Nucleus accumbens (tissue), 56 donors: ENCODE measurements at regions not wholly inside any gene's neighbourhood (a gene's known extent, or its start where the extent isn't known, plus 50 kb on each side); places are given as distances from the start of the nearest gene placed in this dataset.

Source experiments
- DNase-seq, 56 donors: peaks; one replicate each; lab custom pipeline; 2025; lab: John Stamatoyannopoulos, UW

DNA sequence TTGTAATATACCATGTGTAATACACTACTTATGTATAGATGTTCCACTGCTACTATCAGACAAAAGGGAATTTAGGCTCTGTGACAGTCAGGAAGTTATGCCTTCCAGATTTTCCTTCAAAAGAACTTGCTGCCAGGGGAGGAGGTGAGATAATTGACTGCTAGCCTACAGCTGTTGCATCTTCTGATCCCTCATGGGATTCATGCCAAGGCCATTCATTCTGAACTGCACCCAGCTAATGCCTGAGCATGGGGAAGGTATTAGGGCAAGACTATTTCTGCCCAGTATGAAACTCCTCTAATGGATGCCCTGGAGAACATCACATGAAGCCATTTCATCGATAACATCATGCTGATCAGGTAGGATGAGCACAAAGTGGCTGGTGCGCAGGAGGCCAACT is 746.5 kb upstream of the ZNF608 start:
- DNase-seq, result no peak

GRCh38 chr5:125496393-125496792 is 750.0 kb upstream of the ZNF608 start:
- no peak for DNase-seq

DNA sequence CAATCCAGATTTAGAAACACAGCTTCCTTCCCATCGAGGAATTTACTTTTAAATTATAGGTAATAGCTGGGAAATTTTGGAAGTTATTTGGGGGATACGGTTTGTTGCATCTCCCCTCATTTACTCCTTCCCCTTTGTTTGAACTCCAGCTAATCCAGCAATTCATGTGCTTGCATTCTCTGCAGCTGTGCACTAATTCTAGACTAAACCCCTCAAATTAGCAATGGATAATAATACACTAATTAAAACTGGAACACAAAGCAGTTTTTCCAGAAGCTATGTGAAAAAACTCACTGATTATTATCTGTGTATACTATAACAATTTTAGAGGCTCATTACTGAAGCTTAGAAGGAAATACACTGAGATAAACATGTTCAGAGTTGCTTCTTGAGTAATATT is 751.2 kb upstream of the ZNF608 start:
- no peak for DNase-seq

DNA sequence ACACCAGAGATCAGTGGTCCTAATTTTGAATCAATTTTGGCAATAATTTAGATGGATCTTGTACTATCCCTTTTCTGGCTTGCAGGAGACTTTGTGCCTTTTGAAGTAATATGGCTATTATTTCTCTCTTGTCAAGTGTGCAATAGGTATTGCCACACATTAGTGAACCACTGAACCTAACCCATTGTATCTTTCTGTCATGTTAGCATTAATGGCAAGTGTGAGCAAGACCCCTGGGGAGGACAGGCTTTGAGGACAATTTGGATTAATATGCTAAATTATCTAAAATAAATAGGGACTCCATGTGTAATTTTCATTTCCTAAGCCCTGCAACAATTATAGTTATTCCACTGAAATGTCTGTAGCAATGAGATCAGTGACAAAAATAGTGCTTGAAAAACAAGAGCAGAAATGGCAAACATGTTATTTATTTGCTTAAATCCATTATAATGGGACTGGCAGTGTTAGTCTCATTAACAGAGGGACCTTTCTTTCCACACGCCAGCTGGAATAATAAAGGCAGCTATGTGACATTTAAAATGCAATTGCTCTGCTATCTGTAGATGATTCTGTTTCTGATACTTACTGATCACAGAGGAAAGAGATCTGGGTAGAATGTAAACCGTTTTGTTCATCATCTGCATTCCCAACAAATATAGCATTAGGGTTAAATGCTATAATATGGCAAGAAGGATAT is 753.3 kb upstream of the ZNF608 start:
- peak in 5 of 56 donors; percentile 0 to 50 (median 20) for DNase-seq

DNA sequence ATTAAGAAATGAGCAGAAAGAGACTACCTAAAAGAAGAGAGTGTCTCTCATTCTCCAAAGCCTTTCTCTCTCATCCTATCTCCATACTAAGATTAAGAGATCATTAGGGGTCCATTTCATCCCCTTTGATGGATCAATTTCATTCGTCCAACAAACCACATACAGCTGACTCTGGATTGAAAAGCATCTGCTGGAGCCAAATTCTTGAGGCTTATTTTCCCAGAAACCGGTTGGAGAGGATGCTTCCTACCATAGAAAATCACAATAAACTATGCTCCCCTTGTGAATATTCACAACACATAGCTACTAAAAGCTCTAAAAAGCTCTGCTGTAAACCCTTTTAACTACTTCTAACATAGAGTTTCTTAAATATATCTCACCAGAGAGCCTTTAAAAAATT is 755.0 kb upstream of the ZNF608 start:
- no peak for DNase-seq

DNA sequence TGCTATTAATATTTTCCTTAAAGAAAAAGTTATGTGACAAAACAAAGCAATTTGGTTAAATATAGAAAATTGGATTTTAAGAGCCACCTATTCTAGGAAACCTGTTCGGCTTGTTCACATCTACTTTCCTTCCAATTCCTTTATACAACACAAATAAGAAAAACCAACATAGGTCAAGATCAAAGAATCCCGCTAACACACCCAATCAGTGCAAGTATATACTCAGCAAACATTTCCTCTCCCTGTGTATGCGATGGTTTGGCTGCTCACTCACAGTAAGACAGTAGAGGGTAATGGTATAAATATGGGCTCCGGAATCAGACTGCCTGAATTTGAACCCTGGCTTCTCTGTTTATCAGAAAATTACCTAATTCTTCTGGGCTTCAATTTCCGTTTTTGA is 757.5 kb upstream of the ZNF608 start:
- DNase-seq, result no peak

- no peak for DNase-seq
Observed at GRCh38 chr5:125505115-125505514, 758.7 kb upstream of the ZNF608 start.

- DNase-seq, result no peak
Observed at GRCh38 chr5:125506124-125506523, 759.7 kb upstream of the ZNF608 start.

DNA sequence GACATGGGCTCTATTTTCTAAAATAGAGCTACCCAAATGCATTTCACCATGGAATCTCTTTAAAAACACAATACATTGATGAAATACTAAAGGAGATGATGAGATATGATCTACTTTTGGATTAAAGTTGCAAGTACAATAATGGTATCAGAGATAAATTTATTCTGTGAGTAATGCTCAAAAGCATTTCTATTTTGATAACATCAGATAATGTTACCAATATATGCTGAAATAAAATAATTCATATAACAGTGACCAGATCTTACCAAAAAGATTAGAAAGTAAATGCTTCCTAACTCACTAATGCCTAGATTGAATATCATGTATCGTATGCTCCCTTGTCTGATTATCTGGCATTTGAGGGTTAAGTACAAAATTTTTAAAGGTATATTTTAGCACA is 761.8 kb upstream of the ZNF608 start:
- DNase-seq, result no peak

GRCh38 chr5:125510651-125511050 is 764.2 kb upstream of the ZNF608 start:
- DNase-seq, result no peak

GRCh38 chr5:125517973-125518550 is 771.6 kb upstream of the ZNF608 start:
- no peak for DNase-seq

DNA sequence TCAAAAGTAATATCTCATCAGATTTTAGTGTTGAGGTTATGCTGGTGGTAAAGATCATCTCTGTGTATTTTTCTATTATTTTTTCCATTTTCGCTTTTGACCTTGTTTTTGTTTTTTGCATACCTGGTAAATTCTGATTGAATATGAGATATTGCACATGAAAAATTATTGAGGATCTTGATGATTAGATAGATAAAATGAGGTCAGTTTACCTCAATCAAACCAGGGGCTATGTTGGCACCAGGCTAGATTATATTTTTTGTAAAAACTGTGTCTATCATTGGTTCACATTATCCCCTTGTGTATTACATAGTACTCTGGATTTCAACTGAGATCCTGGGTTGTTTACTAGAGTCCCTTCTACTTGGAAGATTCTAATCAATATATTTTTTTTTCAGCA is 774.9 kb upstream of the ZNF608 start:
- no peak for DNase-seq

GRCh38 chr5:125525356-125525755 is 778.9 kb upstream of the ZNF608 start:
- no peak for DNase-seq

DNA sequence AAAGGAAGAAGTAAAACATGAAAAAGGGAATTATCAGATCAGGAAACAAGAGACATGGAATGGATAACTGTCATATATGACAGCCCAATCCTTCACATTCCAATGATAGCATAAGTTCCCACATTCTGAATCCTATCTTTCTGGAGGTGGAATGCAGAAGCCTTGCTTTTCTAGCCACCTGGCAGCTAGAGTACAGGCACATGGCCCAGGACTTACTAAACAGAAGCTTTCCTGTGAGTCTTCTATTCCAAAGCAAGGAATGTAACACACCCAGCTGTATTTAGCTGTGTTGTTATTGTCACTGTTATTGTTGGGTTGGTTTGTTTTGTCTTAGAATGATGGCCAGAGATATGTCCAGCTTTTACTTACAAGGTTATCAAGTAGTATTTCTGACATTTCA is 780.5 kb upstream of the ZNF608 start:
- no peak for DNase-seq

GRCh38 chr5:125528881-125529280 is 782.4 kb upstream of the ZNF608 start:
- no peak for DNase-seq

GRCh38 chr5:125530833-125531615 is 784.6 kb upstream of the ZNF608 start:
- no peak for DNase-seq

DNA sequence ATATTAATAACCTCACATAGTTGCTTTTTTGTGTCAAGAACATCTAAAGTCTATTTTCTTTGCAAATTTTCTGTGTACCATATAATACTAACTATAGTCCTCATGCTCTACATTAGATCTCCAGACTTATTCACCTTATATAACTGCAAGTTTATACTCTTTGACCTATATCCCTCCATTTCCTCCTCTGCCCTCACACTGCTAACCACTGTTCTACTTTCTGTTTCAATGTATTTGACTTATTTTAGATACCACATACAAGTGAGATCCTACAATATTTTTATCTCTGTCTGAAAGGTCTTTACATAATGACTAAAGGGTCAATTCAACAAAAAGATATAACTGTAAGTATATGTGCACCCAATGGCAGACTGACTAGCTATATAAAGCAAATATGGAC is 789.7 kb upstream of the ZNF608 start:
- DNase-seq, result no peak

GRCh38 chr5:125536582-125536981 is 790.1 kb upstream of the ZNF608 start:
- no peak for DNase-seq

- no peak for DNase-seq
Observed at GRCh38 chr5:125537661-125538060, 791.2 kb upstream of the ZNF608 start.

DNA sequence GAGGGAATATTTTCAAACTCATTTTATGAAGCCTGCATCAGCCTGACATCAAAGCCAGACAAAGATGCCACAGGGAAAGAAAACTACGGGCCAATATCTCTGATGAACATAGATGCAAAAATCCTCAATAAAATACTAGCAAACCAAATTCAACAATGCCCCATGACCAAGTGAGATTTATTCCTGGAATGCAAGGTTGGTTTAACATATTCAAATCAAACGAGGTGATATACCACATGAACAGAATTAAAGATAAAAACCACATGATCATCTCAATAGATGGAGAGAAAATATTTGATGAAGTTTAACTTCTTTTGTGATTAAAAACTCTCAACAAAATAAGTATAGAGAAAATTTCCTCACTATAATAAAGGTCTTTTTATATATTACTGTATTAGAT is 792.0 kb upstream of the ZNF608 start:
- DNase-seq, result no peak

GRCh38 chr5:125541085-125541484 is 794.6 kb upstream of the ZNF608 start:
- DNase-seq, result no peak
